MCF 10A (cell line): ENCODE measurements at regions not wholly inside any gene's neighbourhood (a gene's known extent, or its start where the extent isn't known, plus 50 kb on each side); places are given as distances from the start of the nearest gene placed in this dataset.

Source experiments
- BruUV-seq: library from RNA; stranded (reverse); fragments of 400-500 nt; replicated peaks from 2 replicates; lab custom pipeline; 2021; lab: Mats Ljungman, UMichigan
- CTCF ChIA-PET: fragments of 300-600 bp; sonication (Branson Sonifier 250); formaldehyde crosslinking; extraction: SDS; loops from one replicate; lab custom pipeline; 2021; ENCODE audit warnings: antibody characterized with exemption, inconsistent platforms; lab: Yijun Ruan, JAX
- POLR2A ChIA-PET: fragments of 300-600, 350-650 bp; sonication (Branson Sonifier 250); formaldehyde crosslinking; extraction: SDS; loops from one replicate; lab custom pipeline; 2020; ENCODE audit warnings: antibody characterized with exemption, inconsistent platforms; lab: Yijun Ruan, JAX
- DNase-seq: peaks from one replicate; pipeline ENCODE4 v3.0.0-alpha.2; 2018; ENCODE audit not compliant: unreplicated experiment
- H3K27ac Mint-ChIP-seq: one replicate; pipeline ENCODE4 v1.8.0; 2022; ENCODE audit warnings: mild to moderate bottlenecking, low read depth, mixed read lengths; ENCODE audit not compliant: unreplicated experiment
- H3K27me3 Mint-ChIP-seq: one replicate; pipeline ENCODE4 v1.8.0; 2022; ENCODE audit warnings: mixed read lengths; ENCODE audit not compliant: insufficient read depth, unreplicated experiment
- H3K36me3 Mint-ChIP-seq: one replicate; pipeline ENCODE4 v1.8.0; 2022; ENCODE audit warnings: mild to moderate bottlenecking, moderate library complexity, mixed read lengths; ENCODE audit not compliant: insufficient read depth, unreplicated experiment
- H3K4me1 Mint-ChIP-seq: one replicate; pipeline ENCODE4 v1.8.0; 2022; ENCODE audit warnings: mixed read lengths; ENCODE audit not compliant: insufficient read depth, unreplicated experiment
- H3K4me3 Mint-ChIP-seq: one replicate; pipeline ENCODE4 v1.8.0; 2022; ENCODE audit warnings: mild to moderate bottlenecking, moderate library complexity, mixed read lengths; ENCODE audit not compliant: unreplicated experiment
- H3K9me3 Mint-ChIP-seq: one replicate; pipeline ENCODE4 v1.8.0; 2022; ENCODE audit warnings: mixed read lengths; ENCODE audit not compliant: unreplicated experiment
- intact Hi-C: fragments of 100-400 bp; cut with micrococcal nuclease; formaldehyde crosslinking; loops from 2 replicates; pipeline ENCODE4 v1.14.1; 2022
- TF ChIP-seq, protein P1 (sequence below): fragments of 200-600 bp; IDR thresholded peaks from one replicate; pipeline ENCODE4 v1.8.0; 2022; ENCODE audit warnings: antibody characterized with exemption, mild to moderate bottlenecking; ENCODE audit not compliant: unreplicated experiment

- intact Hi-C loops, result no loop called here
Observed at GRCh38 chr6:144857086-144857485, 572.0 kb downstream of the UTRN start.

GRCh38 chr6:144862769-144863168 lies 577.6 kb downstream of the UTRN start:
- Mint-ChIP-seq H3K4me1 (no peaks in the 10 kb centered on the region), H3K27me3 (no peaks in the 10 kb centered on the region), H3K9me3 (peaks cover 6% of the 10 kb centered on the region), H3K4me3 (no peak overlapping the region), H3K36me3 (no peaks in the 10 kb centered on the region), H3K27ac (no peak overlapping the region)
- no peak for DNase-seq
- TF ChIP-seq, protein P1, sequence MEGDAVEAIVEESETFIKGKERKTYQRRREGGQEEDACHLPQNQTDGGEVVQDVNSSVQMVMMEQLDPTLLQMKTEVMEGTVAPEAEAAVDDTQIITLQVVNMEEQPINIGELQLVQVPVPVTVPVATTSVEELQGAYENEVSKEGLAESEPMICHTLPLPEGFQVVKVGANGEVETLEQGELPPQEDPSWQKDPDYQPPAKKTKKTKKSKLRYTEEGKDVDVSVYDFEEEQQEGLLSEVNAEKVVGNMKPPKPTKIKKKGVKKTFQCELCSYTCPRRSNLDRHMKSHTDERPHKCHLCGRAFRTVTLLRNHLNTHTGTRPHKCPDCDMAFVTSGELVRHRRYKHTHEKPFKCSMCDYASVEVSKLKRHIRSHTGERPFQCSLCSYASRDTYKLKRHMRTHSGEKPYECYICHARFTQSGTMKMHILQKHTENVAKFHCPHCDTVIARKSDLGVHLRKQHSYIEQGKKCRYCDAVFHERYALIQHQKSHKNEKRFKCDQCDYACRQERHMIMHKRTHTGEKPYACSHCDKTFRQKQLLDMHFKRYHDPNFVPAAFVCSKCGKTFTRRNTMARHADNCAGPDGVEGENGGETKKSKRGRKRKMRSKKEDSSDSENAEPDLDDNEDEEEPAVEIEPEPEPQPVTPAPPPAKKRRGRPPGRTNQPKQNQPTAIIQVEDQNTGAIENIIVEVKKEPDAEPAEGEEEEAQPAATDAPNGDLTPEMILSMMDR, result no peak
- CTCF ChIA-PET, result no interaction called here
- intact Hi-C loops, result no loop called here
- POLR2A ChIA-PET, result no interaction called here
- no TSS peak for BruUV-seq

More at GRCh38 chr6:144857086-144857485, 572.0 kb downstream of the UTRN start:
- Mint-ChIP-seq H3K4me3 (no peak overlapping the region), H3K27me3 (no peaks in the 10 kb centered on the region), H3K36me3 (no peaks in the 10 kb centered on the region), H3K27ac (no peak overlapping the region), H3K4me1 (no peaks in the 10 kb centered on the region), H3K9me3 (peaks cover under 1% of the 10 kb centered on the region)
- TF ChIP-seq, protein P1, result no peak
- ChIA-PET CTCF (interaction anchor here (0.7 kb wide), 2 partner anchors 15 to 209 kb away, joined by 3 read pairs; no protein-coding TSS in a partner anchor), POLR2A (interaction anchor here (0.7 to 1.3 kb wide), 2 partner anchors 8 to 1157 kb away, joined by 4 read pairs; no protein-coding TSS in a partner anchor)
- no peak for DNase-seq
- no TSS peak for BruUV-seq

DNA sequence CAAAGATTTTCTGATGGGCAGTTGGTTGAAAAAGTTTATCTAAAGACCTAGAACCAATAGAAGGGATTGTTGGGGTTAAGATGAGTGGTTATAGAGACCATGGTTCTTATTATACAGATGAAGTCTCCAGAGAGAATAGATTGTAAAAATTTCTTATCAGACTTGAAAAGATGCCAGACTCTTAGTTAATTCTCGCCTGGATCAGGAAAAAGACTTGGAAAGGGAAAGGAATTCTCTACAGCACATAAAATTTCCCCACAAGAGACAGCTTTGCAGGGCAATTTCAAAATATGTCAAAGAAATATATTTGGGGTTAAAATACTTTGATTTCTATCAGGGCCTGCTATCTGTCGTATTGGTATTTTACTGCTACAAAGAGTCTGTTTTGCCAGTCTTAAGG lies 582.6 kb downstream of the UTRN start:
- Mint-ChIP-seq H3K27ac (no peak overlapping the region), H3K9me3 (no peaks in the 10 kb centered on the region), H3K4me3 (no peak overlapping the region), H3K27me3 (no peaks in the 10 kb centered on the region), H3K36me3 (no peaks in the 10 kb centered on the region), H3K4me1 (no peaks in the 10 kb centered on the region)
- no TSS peak for BruUV-seq
- DNase-seq, result no peak
- POLR2A ChIA-PET, result no interaction called here
- CTCF ChIA-PET, result no interaction called here
- TF ChIP-seq, protein P1, result no peak
- intact Hi-C loops, result no loop called here

- BruUV-seq, result no TSS peak
- ChIA-PET POLR2A (no interaction called here), CTCF (no interaction called here)
- no peaks in the 10 kb centered on the region for H3K4me1 Mint-ChIP-seq
- no peak overlapping the region for H3K4me3 Mint-ChIP-seq
- no peak overlapping the region for H3K27ac Mint-ChIP-seq
- H3K9me3 Mint-ChIP-seq, result peaks cover 4% of the 10 kb centered on the region
- no peaks in the 10 kb centered on the region for H3K36me3 Mint-ChIP-seq
- TF ChIP-seq, protein P1, result no peak
- intact Hi-C loops, result no loop called here
- no peaks in the 10 kb centered on the region for H3K27me3 Mint-ChIP-seq
- no peak for DNase-seq
Observed at GRCh38 chr6:144870782-144871181, 585.6 kb downstream of the UTRN start.
